ENCODE measurements at regions not wholly inside any gene's neighbourhood (a gene's known extent, or its start where the extent isn't known, plus 50 kb on each side); places are given as distances from the start of the nearest gene placed in this dataset.

DNA sequence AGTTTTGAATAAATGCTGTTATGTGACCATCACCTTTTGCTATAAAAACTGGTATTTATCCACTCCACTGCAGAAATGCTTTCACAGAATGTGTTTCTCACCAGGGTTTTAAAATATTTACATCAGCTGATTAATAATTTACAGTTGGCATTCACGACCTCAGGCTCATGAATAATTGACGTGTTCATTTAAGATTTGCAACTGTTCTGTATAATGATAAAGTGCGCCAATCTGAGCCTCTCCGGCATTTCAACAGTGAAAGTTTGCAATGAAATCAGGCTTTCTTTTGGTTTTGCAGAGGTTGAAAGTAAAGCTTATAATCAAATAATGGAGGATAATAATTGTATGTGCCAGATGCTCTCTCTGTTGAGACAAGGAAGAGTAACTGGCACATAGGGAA lies 434.9 kb downstream of the ICE1 start:
- Histone ChIP-seq H3K4me1 (ENCODE audit: control insufficient read depth, extremely low read depth, insufficient read depth, low read length) (no peaks in the 10 kb centered on the region), H3K9me3 (ENCODE audit: control insufficient read depth, low read depth, low read length) (no peaks in the 10 kb centered on the region), H3K27ac (ENCODE audit: control insufficient read depth, insufficient read depth, low read length) (no peak overlapping the region), H3K79me2 (ENCODE audit: control insufficient read depth, insufficient read depth, low read length) (no peaks in the 10 kb centered on the region), H3K4me3 (ENCODE audit: control insufficient read depth in 2 of 3, extremely low read depth in 1 of 3, insufficient read depth in 2 of 3, low read depth in 1 of 3, low read length in 3 of 3) (no peak overlapping the region), H3K9me1 (ENCODE audit: control insufficient read depth, extremely low read depth, insufficient read depth, low read length) (no peaks in the 10 kb centered on the region), H3K9ac (ENCODE audit: control insufficient read depth, extremely low read depth, insufficient read depth, low read length) (no peak overlapping the region), H4K20me1 (ENCODE audit: control insufficient read depth, extremely low read depth, insufficient read depth, low read length) (no peaks in the 10 kb centered on the region), H3K36me3 (ENCODE audit: control insufficient read depth in 2 of 2, extremely low read depth in 1 of 2, insufficient read depth in 2 of 2, low read length in 2 of 2) (no peaks in the 10 kb centered on the region), H2AFZ (ENCODE audit: control insufficient read depth, low read length) (no peak overlapping the region), H3K27me3 (ENCODE audit: control insufficient read depth, extremely low read depth, insufficient read depth, low read length) (no peaks in the 10 kb centered on the region), H3K4me2 (ENCODE audit: control insufficient read depth, extremely low read depth, insufficient read depth, low read depth, low read length) (no peak overlapping the region)
- DNase-seq (ENCODE audit: low read depth, low spot score): no peak
- dilution Hi-C loops (cut with MboI; ENCODE audit: extremely low pct_ligation_motif_present, low sequenced_read_pairs): no loop called here
- no peak for FAIRE-seq
- no peak for TF ChIP-seq EZH2 (IDR thresholded peaks at IDR 0.05; ENCODE audit: low read length)
- TF ChIP-seq, protein P1, sequence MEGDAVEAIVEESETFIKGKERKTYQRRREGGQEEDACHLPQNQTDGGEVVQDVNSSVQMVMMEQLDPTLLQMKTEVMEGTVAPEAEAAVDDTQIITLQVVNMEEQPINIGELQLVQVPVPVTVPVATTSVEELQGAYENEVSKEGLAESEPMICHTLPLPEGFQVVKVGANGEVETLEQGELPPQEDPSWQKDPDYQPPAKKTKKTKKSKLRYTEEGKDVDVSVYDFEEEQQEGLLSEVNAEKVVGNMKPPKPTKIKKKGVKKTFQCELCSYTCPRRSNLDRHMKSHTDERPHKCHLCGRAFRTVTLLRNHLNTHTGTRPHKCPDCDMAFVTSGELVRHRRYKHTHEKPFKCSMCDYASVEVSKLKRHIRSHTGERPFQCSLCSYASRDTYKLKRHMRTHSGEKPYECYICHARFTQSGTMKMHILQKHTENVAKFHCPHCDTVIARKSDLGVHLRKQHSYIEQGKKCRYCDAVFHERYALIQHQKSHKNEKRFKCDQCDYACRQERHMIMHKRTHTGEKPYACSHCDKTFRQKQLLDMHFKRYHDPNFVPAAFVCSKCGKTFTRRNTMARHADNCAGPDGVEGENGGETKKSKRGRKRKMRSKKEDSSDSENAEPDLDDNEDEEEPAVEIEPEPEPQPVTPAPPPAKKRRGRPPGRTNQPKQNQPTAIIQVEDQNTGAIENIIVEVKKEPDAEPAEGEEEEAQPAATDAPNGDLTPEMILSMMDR (optimal IDR thresholded peaks at IDR 0.05 in 1 of 3, IDR thresholded peaks at IDR 0.05 in 1 of 3, conservative IDR thresholded peaks at IDR 0.05 in 1 of 3; ENCODE audit: extremely low read depth in 1 of 3, insufficient read depth in 2 of 3, low read length in 3 of 3): no peak

- FAIRE-seq: no peak
- TF ChIP-seq, protein P1 (optimal IDR thresholded peaks at IDR 0.05 in 1 of 3, IDR thresholded peaks at IDR 0.05 in 1 of 3, conservative IDR thresholded peaks at IDR 0.05 in 1 of 3; ENCODE audit: extremely low read depth in 1 of 3, insufficient read depth in 2 of 3, low read length in 3 of 3): no peak
- TF ChIP-seq EZH2 (IDR thresholded peaks at IDR 0.05; ENCODE audit: low read length): no peak
- Histone ChIP-seq H3K9ac (ENCODE audit: control insufficient read depth, extremely low read depth, insufficient read depth, low read length) (no peak overlapping the region), H3K27me3 (ENCODE audit: control insufficient read depth, extremely low read depth, insufficient read depth, low read length) (no peaks in the 10 kb centered on the region), H2AFZ (ENCODE audit: control insufficient read depth, low read length) (no peak overlapping the region), H3K9me1 (ENCODE audit: control insufficient read depth, extremely low read depth, insufficient read depth, low read length) (no peaks in the 10 kb centered on the region), H3K36me3 (ENCODE audit: control insufficient read depth in 2 of 2, extremely low read depth in 1 of 2, insufficient read depth in 2 of 2, low read length in 2 of 2) (no peaks in the 10 kb centered on the region), H4K20me1 (ENCODE audit: control insufficient read depth, extremely low read depth, insufficient read depth, low read length) (no peaks in the 10 kb centered on the region), H3K27ac (ENCODE audit: control insufficient read depth, insufficient read depth, low read length) (no peak overlapping the region), H3K4me2 (ENCODE audit: control insufficient read depth, extremely low read depth, insufficient read depth, low read depth, low read length) (no peak overlapping the region), H3K79me2 (ENCODE audit: control insufficient read depth, insufficient read depth, low read length) (no peaks in the 10 kb centered on the region), H3K9me3 (ENCODE audit: control insufficient read depth, low read depth, low read length) (no peaks in the 10 kb centered on the region), H3K4me1 (ENCODE audit: control insufficient read depth, extremely low read depth, insufficient read depth, low read length) (no peaks in the 10 kb centered on the region), H3K4me3 (ENCODE audit: control insufficient read depth in 2 of 3, extremely low read depth in 1 of 3, insufficient read depth in 2 of 3, low read depth in 1 of 3, low read length in 3 of 3) (no peak overlapping the region)
- dilution Hi-C loops (cut with MboI; ENCODE audit: extremely low pct_ligation_motif_present, low sequenced_read_pairs): no loop called here
- DNase-seq (ENCODE audit: low read depth, low spot score): no peak
Measured at GRCh38 chr5:5854087-5854486, 431.6 kb downstream of the ICE1 start.

All from keratinocyte (primary cell).